Subcutaneous abdominal adipose tissue (tissue), 5 donors: ENCODE measurements at regions not wholly inside any gene's neighbourhood (a gene's known extent, or its start where the extent isn't known, plus 50 kb on each side); places are given as distances from the start of the nearest gene placed in this dataset.

Experiments
- H3K27ac ChIP-seq: one replicate; pipeline ENCODE4 v1.7.0; 2013; ENCODE audit warnings: low read depth, mild to moderate bottlenecking, inconsistent platforms, low read length, moderate library complexity
- H3K27me3 ChIP-seq, 5 donors: one replicate each; pipeline ENCODE4 v1.7.0; 2013; ENCODE audit warnings: low read length in 5 of 5, inconsistent platforms in 1 of 5; ENCODE audit not compliant: control insufficient read depth in 5 of 5, insufficient read depth in 4 of 5
- H3K36me3 ChIP-seq, 5 donors: one replicate each; pipeline ENCODE4 v1.7.0; 2013; ENCODE audit warnings: low read length in 5 of 5; ENCODE audit not compliant: control insufficient read depth in 5 of 5, insufficient read depth in 5 of 5
- H3K4me1 ChIP-seq, 5 donors: one replicate each; pipeline ENCODE4 v1.7.0; 2013; ENCODE audit warnings: low read length in 5 of 5, mild to moderate bottlenecking in 3 of 5, moderate library complexity in 1 of 5; ENCODE audit not compliant: control insufficient read depth in 5 of 5, insufficient read depth in 5 of 5
- H3K4me3 ChIP-seq, 5 donors: one replicate each; pipeline ENCODE4 v1.7.0; 2013; ENCODE audit warnings: low read length in 5 of 5, low read depth in 1 of 5
- H3K9ac ChIP-seq, 5 donors: one replicate each; pipeline ENCODE4 v1.7.0; 2013; ENCODE audit warnings: low read length in 5 of 5, mild to moderate bottlenecking in 4 of 5, moderate library complexity in 3 of 5
- H3K9me3 ChIP-seq, 5 donors: one replicate each; pipeline ENCODE4 v1.7.0; 2013; ENCODE audit warnings: low read length in 5 of 5; ENCODE audit not compliant: control insufficient read depth in 5 of 5
- donor health status: healthy.
- donor health status: healthy.
- donor health status: healthy.
- donor health status: healthy.
- donor health status: healthy.

GRCh38 chr15:93196135-93196670, 107.2 kb upstream of the RGMA start:
- Histone ChIP-seq H3K9me3 (peaks cover 0 to 9% (median 5%) of the 10 kb centered on the region in 5 donors), H3K9ac (no peak overlapping the region), H3K27me3 (peaks cover 0 to 3% (median 0%) of the 10 kb centered on the region in 5 donors), H3K4me1 (no peaks in the 10 kb centered on the region), H3K36me3 (no peaks in the 10 kb centered on the region), H3K27ac (no peak overlapping the region), H3K4me3 (no peak overlapping the region)

- no peak overlapping the region for H3K27ac ChIP-seq
- no peak overlapping the region for H3K4me3 ChIP-seq
- no peak overlapping the region for H3K9ac ChIP-seq
- H3K27me3 ChIP-seq = peaks cover 0 to 3% (median 0%) of the 10 kb centered on the region in 5 donors
- peaks cover 0 to 9% (median 5%) of the 10 kb centered on the region in 5 donors for H3K9me3 ChIP-seq
- H3K4me1 ChIP-seq = no peaks in the 10 kb centered on the region
- H3K36me3 ChIP-seq = no peaks in the 10 kb centered on the region
Measured at GRCh38 chr15:93195109-93195508, 106.1 kb upstream of the RGMA start.

- Histone ChIP-seq H3K9me3 (no peaks in the 10 kb centered on the region), H3K9ac (no peak overlapping the region), H3K27me3 (no peaks in the 10 kb centered on the region), H3K4me1 (no peaks in the 10 kb centered on the region), H3K36me3 (no peaks in the 10 kb centered on the region), H3K4me3 (no peak overlapping the region), H3K27ac (no peak overlapping the region)
Measured at GRCh38 chr15:93190238-93190637, 101.2 kb upstream of the RGMA start.

- H3K4me1 ChIP-seq = no peaks in the 10 kb centered on the region
- no peak overlapping the region for H3K4me3 ChIP-seq
- no peak overlapping the region for H3K27ac ChIP-seq
- no peaks in the 10 kb centered on the region for H3K27me3 ChIP-seq
- no peak overlapping the region for H3K9ac ChIP-seq
- H3K36me3 ChIP-seq = no peaks in the 10 kb centered on the region
- H3K9me3 ChIP-seq = no peaks in the 10 kb centered on the region
Measured at GRCh38 chr15:93189561-93189960, 100.5 kb upstream of the RGMA start.

- Histone ChIP-seq H3K36me3 (no peaks in the 10 kb centered on the region), H3K27me3 (no peaks in the 10 kb centered on the region), H3K9ac (no peak overlapping the region), H3K9me3 (no peaks in the 10 kb centered on the region), H3K4me3 (no peak overlapping the region), H3K4me1 (peaks cover 0 to under 1% (median 0%) of the 10 kb centered on the region in 5 donors), H3K27ac (no peak overlapping the region)
Measured at GRCh38 chr15:93188236-93188635, 99.2 kb upstream of the RGMA start.

GRCh38 chr15:93185796-93186195, 96.8 kb upstream of the RGMA start:
- no peaks in the 10 kb centered on the region for H3K27me3 ChIP-seq
- H3K4me3 ChIP-seq = no peak overlapping the region
- no peaks in the 10 kb centered on the region for H3K9me3 ChIP-seq
- H3K4me1 ChIP-seq = peaks cover 0 to 8% (median 3%) of the 10 kb centered on the region in 5 donors
- no peaks in the 10 kb centered on the region for H3K36me3 ChIP-seq
- H3K27ac ChIP-seq = no peak overlapping the region
- no peak overlapping the region for H3K9ac ChIP-seq

GRCh38 chr15:93182703-93183205, 93.7 kb upstream of the RGMA start:
- Histone ChIP-seq H3K27ac (no peak overlapping the region), H3K4me3 (no peak overlapping the region), H3K36me3 (no peaks in the 10 kb centered on the region), H3K9me3 (no peaks in the 10 kb centered on the region), H3K27me3 (no peaks in the 10 kb centered on the region), H3K4me1 (peaks cover 0 to 17% (median 12%) of the 10 kb centered on the region in 5 donors), H3K9ac (no peak overlapping the region)

- Histone ChIP-seq H3K36me3 (no peaks in the 10 kb centered on the region), H3K4me1 (peaks cover 0 to 17% (median 12%) of the 10 kb centered on the region in 5 donors), H3K27me3 (no peaks in the 10 kb centered on the region), H3K27ac (no peak overlapping the region), H3K9me3 (no peaks in the 10 kb centered on the region), H3K9ac (no peak overlapping the region), H3K4me3 (no peak overlapping the region)
Measured at GRCh38 chr15:93180656-93181055, 91.6 kb upstream of the RGMA start.

- H3K4me3 ChIP-seq = no peak overlapping the region
- H3K4me1 ChIP-seq = peaks cover 0 to 17% (median 12%) of the 10 kb centered on the region in 5 donors
- H3K9ac ChIP-seq = no peak overlapping the region
- H3K36me3 ChIP-seq = no peaks in the 10 kb centered on the region
- H3K27ac ChIP-seq = no peak overlapping the region
- no peaks in the 10 kb centered on the region for H3K27me3 ChIP-seq
- H3K9me3 ChIP-seq = no peaks in the 10 kb centered on the region
Measured at GRCh38 chr15:93180128-93180527, 91.1 kb upstream of the RGMA start.

- no peaks in the 10 kb centered on the region for H3K27me3 ChIP-seq
- H3K4me1 ChIP-seq = peaks cover 0 to 17% (median 12%) of the 10 kb centered on the region in 5 donors
- H3K9ac ChIP-seq = no peak overlapping the region
- H3K27ac ChIP-seq = no peak overlapping the region
- no peak overlapping the region for H3K4me3 ChIP-seq
- H3K36me3 ChIP-seq = no peaks in the 10 kb centered on the region
- H3K9me3 ChIP-seq = no peaks in the 10 kb centered on the region
Measured at GRCh38 chr15:93179700-93180102, 90.7 kb upstream of the RGMA start.
